ENCODE measurements at regions not wholly inside any gene's neighbourhood (a gene's known extent, or its start where the extent isn't known, plus 50 kb on each side); places are given as distances from the start of the nearest gene placed in this dataset.

DNA sequence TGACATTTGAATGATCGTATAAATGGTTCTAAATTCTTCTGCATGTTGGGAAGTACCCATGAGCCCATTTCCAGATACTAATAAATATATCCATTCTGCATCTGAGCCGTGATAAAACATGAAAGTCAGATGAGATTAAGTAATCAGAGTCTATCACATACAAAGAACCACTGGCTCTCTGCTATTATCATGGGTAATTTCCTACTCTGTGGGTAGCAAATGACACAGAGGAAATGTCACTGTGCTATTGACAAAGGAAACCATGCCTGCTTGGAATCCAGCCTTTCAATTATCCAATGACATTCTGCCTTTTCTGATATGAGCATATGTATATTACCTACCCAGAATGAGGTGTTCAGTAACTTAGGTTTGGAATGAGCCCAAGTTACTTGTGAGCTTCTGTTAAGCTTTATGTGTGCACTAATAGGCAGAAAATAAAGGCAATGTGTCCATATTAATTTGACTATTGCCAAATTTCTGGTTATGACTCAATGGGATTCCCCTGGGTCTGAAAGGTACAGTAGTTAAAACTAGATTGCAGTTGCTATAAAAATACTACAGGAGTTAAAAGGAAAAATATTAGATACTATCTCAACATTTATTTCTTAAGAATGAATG is 238.7 kb upstream of the KCNIP4 start:
- TF ChIP-seq, protein P1, sequence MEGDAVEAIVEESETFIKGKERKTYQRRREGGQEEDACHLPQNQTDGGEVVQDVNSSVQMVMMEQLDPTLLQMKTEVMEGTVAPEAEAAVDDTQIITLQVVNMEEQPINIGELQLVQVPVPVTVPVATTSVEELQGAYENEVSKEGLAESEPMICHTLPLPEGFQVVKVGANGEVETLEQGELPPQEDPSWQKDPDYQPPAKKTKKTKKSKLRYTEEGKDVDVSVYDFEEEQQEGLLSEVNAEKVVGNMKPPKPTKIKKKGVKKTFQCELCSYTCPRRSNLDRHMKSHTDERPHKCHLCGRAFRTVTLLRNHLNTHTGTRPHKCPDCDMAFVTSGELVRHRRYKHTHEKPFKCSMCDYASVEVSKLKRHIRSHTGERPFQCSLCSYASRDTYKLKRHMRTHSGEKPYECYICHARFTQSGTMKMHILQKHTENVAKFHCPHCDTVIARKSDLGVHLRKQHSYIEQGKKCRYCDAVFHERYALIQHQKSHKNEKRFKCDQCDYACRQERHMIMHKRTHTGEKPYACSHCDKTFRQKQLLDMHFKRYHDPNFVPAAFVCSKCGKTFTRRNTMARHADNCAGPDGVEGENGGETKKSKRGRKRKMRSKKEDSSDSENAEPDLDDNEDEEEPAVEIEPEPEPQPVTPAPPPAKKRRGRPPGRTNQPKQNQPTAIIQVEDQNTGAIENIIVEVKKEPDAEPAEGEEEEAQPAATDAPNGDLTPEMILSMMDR (IDR thresholded peaks at IDR 0.05): no peak
- no peak for TF ChIP-seq POLR2A (IDR thresholded peaks at IDR 0.05)
